Ishikawa (cell line): ENCODE measurements at regions not wholly inside any gene's neighbourhood (a gene's known extent, or its start where the extent isn't known, plus 50 kb on each side); places are given as distances from the start of the nearest gene placed in this dataset.
A peak's percentile ranks its signal among the peaks of the same experiment; 100 is the strongest.

Source experiments
- CEBPB ChIP-seq: IDR thresholded peaks from 2 replicates; pipeline ENCODE4 v1.6.1; 2012
- CREB1 ChIP-seq: IDR thresholded peaks from 2 replicates; pipeline ENCODE4 v1.6.1; 2012; ENCODE audit warnings: low read depth
- EGR1 ChIP-seq: IDR thresholded peaks from 2 replicates; pipeline ENCODE4 v1.6.1; 2012
- EP300 ChIP-seq: IDR thresholded peaks from 2 replicates; pipeline ENCODE4 v1.6.1; 2012; ENCODE audit warnings: borderline replicate concordance
- FOXM1 ChIP-seq: IDR thresholded peaks from 2 replicates; pipeline ENCODE4 v1.6.1; 2012; ENCODE audit warnings: low read depth, borderline replicate concordance
- NFIC ChIP-seq: IDR thresholded peaks from 2 replicates; pipeline ENCODE4 v1.6.1; 2012
- RAD21 ChIP-seq: IDR thresholded peaks from 2 replicates; pipeline ENCODE4 v1.6.1; 2012; ENCODE audit warnings: low read depth
- REST ChIP-seq: IDR thresholded peaks from 2 replicates; pipeline ENCODE4 v1.6.1; 2012; ENCODE audit warnings: low read depth, mild to moderate bottlenecking
- TAF1 ChIP-seq: IDR thresholded peaks from 2 replicates; pipeline ENCODE4 v1.6.1; 2012; ENCODE audit warnings: low read depth, mild to moderate bottlenecking
- TCF12 ChIP-seq: IDR thresholded peaks from 2 replicates; pipeline ENCODE4 v1.6.1; 2012; ENCODE audit warnings: low read depth
- TEAD4 ChIP-seq: IDR thresholded peaks from 2 replicates; pipeline ENCODE4 v1.6.1; 2012
- USF1 ChIP-seq: IDR thresholded peaks from 2 replicates; pipeline ENCODE4 v1.6.1; 2012
- YY1 ChIP-seq: IDR thresholded peaks from 2 replicates; pipeline ENCODE4 v1.6.1; 2012; ENCODE audit warnings: low read depth
- TF ChIP-seq, protein P1 (sequence below): IDR thresholded peaks from 2 replicates; pipeline ENCODE4 v1.6.1; 2012

DNA sequence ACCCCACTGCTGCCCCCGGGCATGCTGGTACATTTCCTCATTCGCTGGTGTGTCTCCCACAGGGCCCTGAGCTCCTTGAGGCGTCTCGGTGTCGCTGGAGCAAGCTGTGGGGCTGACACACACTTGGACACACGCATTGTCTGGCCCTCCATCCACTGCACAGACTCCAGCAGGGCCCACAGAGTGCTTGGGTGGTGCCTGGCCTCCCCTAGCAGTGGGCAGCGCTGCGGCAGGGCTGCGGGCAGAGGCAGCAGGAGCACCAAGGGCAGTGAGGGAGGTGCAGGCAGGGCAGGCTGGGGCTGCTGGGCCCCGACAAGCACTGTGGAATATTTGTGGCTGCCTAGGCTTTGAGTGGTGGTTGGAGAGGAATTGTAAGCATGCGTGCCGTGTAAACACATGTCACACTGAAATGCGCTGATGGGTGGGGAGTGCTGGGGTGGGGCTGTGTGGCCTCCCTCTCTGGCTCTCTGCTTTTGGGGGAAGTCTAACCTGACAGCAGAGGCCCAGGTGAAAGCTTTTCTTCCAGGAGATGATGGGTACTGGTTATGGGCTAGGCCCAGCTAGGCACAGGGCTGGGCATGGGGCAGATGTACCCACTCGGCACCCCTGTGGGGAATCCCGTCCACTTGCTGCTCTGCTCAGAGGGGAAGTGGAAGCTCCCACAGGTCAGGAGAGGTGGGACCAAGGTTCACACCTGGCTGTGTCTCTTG lies 55.5 kb upstream of the HS6ST1 start:
- TF ChIP-seq CEBPB: no peak
- 0 out of 2 replicates have a peak, but pooled peaks have one; percentile 21 for TF ChIP-seq TEAD4
- no peak for TF ChIP-seq CREB1
- no peak for TF ChIP-seq TAF1
- TF ChIP-seq EGR1: no peak
- no peak for TF ChIP-seq TCF12
- TF ChIP-seq NFIC: no peak

- no peak for TF ChIP-seq YY1
- TF ChIP-seq TEAD4: no peak
- no peak for TF ChIP-seq REST
- TF ChIP-seq USF1: no peak
- TF ChIP-seq TAF1: no peak
- no peak for TF ChIP-seq EGR1
- no peak for TF ChIP-seq EP300
Observed at GRCh38 chr2:128374711-128375413, 56.2 kb upstream of the HS6ST1 start.

- TF ChIP-seq USF1 (no peak), TAF1 (no peak), TCF12 (no peak), FOXM1 (no peak), RAD21 (no peak), CEBPB (no peak), NFIC (no peak), YY1 (no peak)
- TF ChIP-seq, protein P1, sequence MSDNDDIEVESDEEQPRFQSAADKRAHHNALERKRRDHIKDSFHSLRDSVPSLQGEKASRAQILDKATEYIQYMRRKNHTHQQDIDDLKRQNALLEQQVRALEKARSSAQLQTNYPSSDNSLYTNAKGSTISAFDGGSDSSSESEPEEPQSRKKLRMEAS: no peak
Observed at GRCh38 chr2:128375454-128375853, 56.8 kb upstream of the HS6ST1 start.

DNA sequence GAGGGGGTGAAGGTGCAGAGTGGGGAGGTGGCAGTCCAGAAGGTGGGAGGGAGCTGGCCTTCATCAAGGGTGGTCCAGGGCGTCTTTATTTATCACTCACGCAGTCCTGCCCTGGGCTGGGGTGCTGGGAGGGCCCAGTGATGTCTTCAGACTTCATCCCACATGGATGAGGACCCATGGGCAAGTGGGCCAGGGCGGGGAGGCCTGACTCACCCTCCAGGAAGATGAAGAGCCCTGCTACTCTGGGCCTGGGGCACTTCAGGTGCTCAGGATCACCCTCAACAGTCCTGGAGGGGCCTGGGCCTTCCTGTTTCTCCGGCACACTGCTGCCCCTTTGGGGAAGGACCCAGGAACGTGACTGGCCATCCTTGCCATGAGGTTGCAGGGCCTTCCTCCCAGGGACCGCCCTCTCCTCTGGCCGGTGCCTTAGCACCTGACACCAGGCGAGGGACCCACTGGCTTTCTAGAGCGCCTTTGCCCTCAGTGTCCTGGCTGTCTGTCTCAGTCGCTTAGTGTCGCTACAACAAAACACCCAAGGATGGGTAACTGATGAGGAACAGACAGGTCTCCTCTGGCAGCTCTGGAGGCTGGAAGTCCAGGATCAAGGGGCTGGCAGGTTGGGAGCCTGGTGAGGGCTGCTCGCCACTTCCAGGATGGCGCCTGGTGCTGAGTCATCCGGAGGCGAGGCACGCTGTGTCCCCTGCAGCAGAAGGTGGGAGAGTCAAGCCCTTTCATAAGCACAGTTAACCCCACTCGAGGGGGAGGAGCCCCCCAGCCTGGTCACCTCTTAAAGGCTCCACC lies 57.8 kb upstream of the HS6ST1 start:
- TF ChIP-seq EP300: no peak
- no peak for TF ChIP-seq CREB1
- no peak for TF ChIP-seq NFIC
- no peak for TF ChIP-seq EGR1
- TF ChIP-seq RAD21: no peak
- TF ChIP-seq, protein P1: no peak
- TF ChIP-seq YY1: no peak
- no peak for TF ChIP-seq CEBPB
- no peak for TF ChIP-seq FOXM1
- TF ChIP-seq USF1: no peak
- TF ChIP-seq REST: no peak
